Fibroblast of mammary gland (primary cell): ENCODE measurements at regions not wholly inside any gene's neighbourhood (a gene's known extent, or its start where the extent isn't known, plus 50 kb on each side); places are given as distances from the start of the nearest gene placed in this dataset.

Source experiments
- DNase-seq: peaks from one replicate; pipeline ENCODE4 v3.0.0-alpha.2; 2010; ENCODE audit warnings: low read depth
- H3K4me3 ChIP-seq: 2 replicates; pipeline ENCODE4 v1.5.1; 2011; ENCODE audit warnings: low read depth, mild to moderate bottlenecking, low read length, moderate library complexity; ENCODE audit not compliant: control insufficient read depth
- CTCF ChIP-seq: conservative IDR thresholded peaks from 2 replicates; pipeline ENCODE4 v1.5.1; 2011; ENCODE audit warnings: low read depth, low read length, inconsistent platforms; ENCODE audit not compliant: control insufficient read depth, insufficient read depth

- no peak overlapping the region for H3K4me3 ChIP-seq
- DNase-seq: no peak
- TF ChIP-seq CTCF: no peak
These were observed 301.8 kb downstream of the C1D start for GRCh38 chr2:67760995-67761394.

GRCh38 chr2:67771380-67771779 is 291.4 kb downstream of the C1D start:
- no peak for DNase-seq
- no peak for TF ChIP-seq CTCF
- no peak overlapping the region for H3K4me3 ChIP-seq

- no peak overlapping the region for H3K4me3 ChIP-seq
- DNase-seq: peak; percentile 39
- no peak for TF ChIP-seq CTCF
These were observed 290.3 kb downstream of the C1D start for GRCh38 chr2:67772216-67773170.

- no peak for TF ChIP-seq CTCF
- H3K4me3 ChIP-seq: no peak overlapping the region
- no peak for DNase-seq
These were observed 289.0 kb downstream of the C1D start for GRCh38 chr2:67773851-67774250.

GRCh38 chr2:67776276-67776675 is 286.5 kb downstream of the C1D start:
- H3K4me3 ChIP-seq: no peak overlapping the region
- TF ChIP-seq CTCF: no peak
- no peak for DNase-seq

- DNase-seq: no peak
- H3K4me3 ChIP-seq: no peak overlapping the region
- TF ChIP-seq CTCF: no peak
These were observed 285.8 kb downstream of the C1D start for GRCh38 chr2:67777010-67777409.
